ENCODE measurements at regions not wholly inside any gene's neighbourhood (a gene's known extent, or its start where the extent isn't known, plus 50 kb on each side); places are given as distances from the start of the nearest gene placed in this dataset.

GRCh38 chr4:137451172-137451825 lies 81.0 kb downstream of the PCDH18 start:
- no peak overlapping the region for H4K8ac ChIP-seq (ENCODE audit: low read depth in 2 of 2, low read length in 2 of 2)
- H3K18ac ChIP-seq (ENCODE audit: low read depth, low read length) = no peak overlapping the region
- H3K23ac ChIP-seq (ENCODE audit: low read depth, low read length) = no peak overlapping the region
- H2BK15ac ChIP-seq (ENCODE audit: low read depth, low read length) = no peak overlapping the region
- H3K36me3 ChIP-seq (ENCODE audit: control insufficient read depth, insufficient read depth, low read length) = no peaks in the 10 kb centered on the region
- H3K4me3 ChIP-seq (ENCODE audit: insufficient read depth, low read depth, low read length) = no peak overlapping the region
- H2AK9ac ChIP-seq (replicated peaks; ENCODE audit: low read depth, low read length, poor library complexity) = no peak overlapping the region
- no peak overlapping the region for H3K4me2 ChIP-seq (ENCODE audit: low read depth, low read length)
- no peak overlapping the region for H3K14ac ChIP-seq (replicated peaks; ENCODE audit: low read depth, low read length)
- intact Hi-C loops (cut with micrococcal nuclease) = no loop called here
- WGBS, 2 experiments (ENCODE audit: extremely low coverage in 2 of 2, insufficient read length in 1 of 2) = no CpG with 5 or more reads among the region's 3 CpGs
- no peaks in the 10 kb centered on the region for H3K4me1 ChIP-seq (ENCODE audit: control insufficient read depth, insufficient read depth, low read length)
- no peaks in the 10 kb centered on the region for H3K27me3 ChIP-seq (ENCODE audit: control insufficient read depth, insufficient read depth, low read length)
- TF ChIP-seq RAD21 (IDR thresholded peaks at IDR 0.05; ENCODE audit: low read length) (no peak), ELK1 (IDR thresholded peaks at IDR 0.05; ENCODE audit: borderline replicate concordance, low read depth, low read length) (no peak), MXI1 (IDR thresholded peaks at IDR 0.05; ENCODE audit: borderline replicate concordance, low read depth, low read length) (no peak), CHD1 (IDR thresholded peaks at IDR 0.05; ENCODE audit: low read depth, low read length) (no peak), CTCF (conservative IDR thresholded peaks at IDR 0.05; ENCODE audit: low read depth, low read length) (no peak), SMC3 (IDR thresholded peaks at IDR 0.05; ENCODE audit: low read depth, low read length) (no peak), FOS (IDR thresholded peaks at IDR 0.05; ENCODE audit: low read depth, low read length) (no peak), NFE2L2 (IDR thresholded peaks at IDR 0.05; ENCODE audit: low read depth, low read length) (no peak), CEBPB (IDR thresholded peaks at IDR 0.05; ENCODE audit: low read depth, low read length) (no peak), POLR2A (IDR thresholded peaks at IDR 0.05; ENCODE audit: low read depth, low read length) (no peak)
- TF ChIP-seq, protein P1, sequence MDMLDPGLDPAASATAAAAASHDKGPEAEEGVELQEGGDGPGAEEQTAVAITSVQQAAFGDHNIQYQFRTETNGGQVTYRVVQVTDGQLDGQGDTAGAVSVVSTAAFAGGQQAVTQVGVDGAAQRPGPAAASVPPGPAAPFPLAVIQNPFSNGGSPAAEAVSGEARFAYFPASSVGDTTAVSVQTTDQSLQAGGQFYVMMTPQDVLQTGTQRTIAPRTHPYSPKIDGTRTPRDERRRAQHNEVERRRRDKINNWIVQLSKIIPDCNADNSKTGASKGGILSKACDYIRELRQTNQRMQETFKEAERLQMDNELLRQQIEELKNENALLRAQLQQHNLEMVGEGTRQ (IDR thresholded peaks at IDR 0.05; ENCODE audit: low read depth, low read length) = no peak
- DNase-seq = no peak
- BruUV-seq (replicated peaks) = no TSS peak
- H3K9ac ChIP-seq (ENCODE audit: low read depth, low read length) = no peak overlapping the region
- POLR2A ChIA-PET (ENCODE audit: unreplicated experiment) = no interaction called here
- H4K5ac ChIP-seq (ENCODE audit: low read depth, low read length) = no peak overlapping the region
- H3K9me3 ChIP-seq (ENCODE audit: control insufficient read depth, insufficient read depth, low read length) = peaks cover 2% of the 10 kb centered on the region; the same call in 1 of the 2 replicates
- no peaks in the 10 kb centered on the region for H4K20me1 ChIP-seq (ENCODE audit: insufficient read depth, low read length)
- H3K27ac ChIP-seq (ENCODE audit: insufficient read depth, low read length) = no peak overlapping the region
- in situ Hi-C loops (cut with MboI; ENCODE audit: low sequenced_read_pairs) = no loop called here
- no peak overlapping the region for H2AFZ ChIP-seq (replicated peaks; ENCODE audit: low read length, poor library complexity)
- H3K4ac ChIP-seq (ENCODE audit: low read depth, low read length) = no peak overlapping the region
- no peak overlapping the region for H2BK5ac ChIP-seq (ENCODE audit: low read depth, low read length, poor library complexity, severe bottlenecking)
- no peaks in the 10 kb centered on the region for H3K79me1 ChIP-seq (ENCODE audit: low read depth in 1 of 2, low read length in 2 of 2)
- ATAC-seq (ENCODE audit: low read depth) = no peak
- H3K56ac ChIP-seq (ENCODE audit: extremely low read depth, insufficient read depth, low read length) = no peak overlapping the region
- H2BK20ac ChIP-seq (ENCODE audit: low read depth, low read length) = no peak overlapping the region
- no peak overlapping the region for H2BK120ac ChIP-seq (ENCODE audit: low read depth, low read length)
- H2AK5ac ChIP-seq (ENCODE audit: low read depth, low read length) = no peak overlapping the region
- dilution Hi-C loops (cut with HindIII; ENCODE audit: low sequenced_read_pairs, unreplicated experiment) = no loop called here
- CTCF ChIA-PET = no interaction called here
- H3K9me1 ChIP-seq (ENCODE audit: insufficient read depth, low read length) = no peaks in the 10 kb centered on the region
- no peak overlapping the region for H4K91ac ChIP-seq (ENCODE audit: insufficient read depth, low read depth, low read length)

Measured in IMR-90 (cell line).